GM23338 (cell line): ENCODE measurements at regions not wholly inside any gene's neighbourhood (a gene's known extent, or its start where the extent isn't known, plus 50 kb on each side); places are given as distances from the start of the nearest gene placed in this dataset.

ENCODE experiments used
- ATAC-seq: fragments of 200-7000 bp; cut with Tn5 transposase; 3 replicates; pipeline ENCODE4 v1.9.1; 2020
- DNase-seq: peaks from one replicate; pipeline ENCODE4 v3.0.0-alpha.2; 2015; ENCODE audit warnings: low spot score
- H2AFZ ChIP-seq: fragments of 200-600 bp; sonication (generic); 2 replicates; pipeline ENCODE4 v1.8.0; 2016; ENCODE audit warnings: antibody characterized with exemption, mild to moderate bottlenecking, moderate library complexity
- H3F3A ChIP-seq: fragments of 200-600 bp; sonication (generic); replicated peaks from 2 replicates; pipeline ENCODE4 v1.8.0; 2017; ENCODE audit warnings: antibody characterized with exemption, mixed run types, low read depth
- H3K27ac ChIP-seq: fragments of 200-600 bp; sonication (generic); 2 replicates; pipeline ENCODE4 v1.6.1; 2016; ENCODE audit warnings: low read depth
- H3K27me3 ChIP-seq: fragments of 200-600 bp; sonication (generic); 2 replicates; pipeline ENCODE4 v1.8.0; 2016; ENCODE audit warnings: mild to moderate bottlenecking, mixed run types, moderate library complexity; ENCODE audit not compliant: insufficient read depth
- H3K36me3 ChIP-seq: fragments of 200-600 bp; sonication (generic); 2 replicates; pipeline ENCODE4 v1.8.0; 2016; ENCODE audit warnings: mild to moderate bottlenecking; ENCODE audit not compliant: insufficient read depth
- H3K4me1 ChIP-seq: fragments of 200-600 bp; sonication (generic); 2 replicates; pipeline ENCODE4 v1.8.0; 2016; ENCODE audit warnings: mild to moderate bottlenecking, moderate library complexity; ENCODE audit not compliant: insufficient read depth
- H3K4me2 ChIP-seq: fragments of 200-600 bp; sonication (generic); 2 replicates; pipeline ENCODE4 v1.7.1; 2017; ENCODE audit warnings: mixed run types
- H3K4me3 ChIP-seq: fragments of 200-600 bp; sonication (generic); 2 replicates; pipeline ENCODE4 v1.6.1; 2016; ENCODE audit warnings: mixed run types
- H3K79me2 ChIP-seq: fragments of 200-600 bp; sonication (generic); replicated peaks from 2 replicates; pipeline ENCODE4 v1.8.0; 2017; ENCODE audit warnings: mild to moderate bottlenecking; ENCODE audit not compliant: insufficient read depth
- H3K9me2 ChIP-seq: fragments of 200-600 bp; sonication (generic); 2 replicates; pipeline ENCODE4 v1.8.0; 2017; ENCODE audit not compliant: insufficient read depth
- H4K20me1 ChIP-seq: fragments of 200-600 bp; sonication (generic); replicated peaks from 2 replicates; pipeline ENCODE4 v1.8.0; 2017; ENCODE audit warnings: mild to moderate bottlenecking; ENCODE audit not compliant: insufficient read depth
- H3K27ac Mint-ChIP-seq: 2 replicates; pipeline ENCODE4 v1.8.0; 2020; ENCODE audit warnings: inconsistent platforms, mild to moderate bottlenecking, moderate library complexity, mixed read lengths
- H3K27me3 Mint-ChIP-seq: 3 replicates; pipeline ENCODE4 v1.8.0; 2022; ENCODE audit warnings: low read depth, mild to moderate bottlenecking, moderate library complexity, mixed read lengths, inconsistent platforms; ENCODE audit not compliant: insufficient read depth, poor library complexity
- H3K36me3 Mint-ChIP-seq: 3 replicates; pipeline ENCODE4 v1.8.0; 2021; ENCODE audit warnings: low read depth, mild to moderate bottlenecking, inconsistent platforms, moderate library complexity, mixed read lengths
- H3K4me1 Mint-ChIP-seq: 3 replicates; pipeline ENCODE4 v1.8.0; 2020; ENCODE audit warnings: mild to moderate bottlenecking, inconsistent platforms, mixed read lengths
- H3K4me3 Mint-ChIP-seq: 3 replicates; pipeline ENCODE4 v1.8.0; 2021; ENCODE audit warnings: moderate library complexity, mild to moderate bottlenecking, inconsistent platforms, mixed read lengths
- H3K9me3 Mint-ChIP-seq: 3 replicates; pipeline ENCODE4 v1.8.0; 2020; ENCODE audit warnings: moderate library complexity, mild to moderate bottlenecking, inconsistent platforms, mixed read lengths
- CREB1 ChIP-seq: fragments of 250-450 bp; sonication (Bioruptor Pico); IDR thresholded peaks from 2 replicates; pipeline ENCODE4 v1.5.0; 2020; ENCODE audit warnings: low read depth, mild to moderate bottlenecking, moderate library complexity
- CTCF ChIP-seq, 2 experiments: fragments of 200-600 bp in 1 of 2; sonication (generic) in 1 of 2; conservative IDR thresholded peaks; 2 replicates each; pipeline versions ENCODE4 v1.5.1 to v1.6.1; 2016 to 2017; ENCODE audit warnings: antibody characterized with exemption in 2 of 2, low read depth in 2 of 2, mild to moderate bottlenecking in 2 of 2, moderate library complexity in 1 of 2
- EZH2phosphoT487 ChIP-seq: fragments of 200-600 bp; sonication (generic); IDR thresholded peaks from one replicate; pipeline ENCODE4 v1.8.1; 2018; ENCODE audit warnings: antibody characterized with exemption; ENCODE audit not compliant: unreplicated experiment
- JUNB ChIP-seq: IDR thresholded peaks from one replicate; pipeline ENCODE4 v1.6.1; 2016; ENCODE audit warnings: antibody characterized with exemption; ENCODE audit not compliant: unreplicated experiment
- REST ChIP-seq: IDR thresholded peaks from one replicate; pipeline ENCODE4 v1.6.1; 2018; ENCODE audit warnings: antibody characterized with exemption; ENCODE audit not compliant: unreplicated experiment
- STAT1 ChIP-seq: IDR thresholded peaks from one replicate; pipeline ENCODE4 v1.6.1; 2016; ENCODE audit warnings: antibody characterized with exemption; ENCODE audit not compliant: unreplicated experiment
- ZNF114 ChIP-seq: fragments of 250-450 bp; sonication (Bioruptor Pico); IDR thresholded peaks from 2 replicates; pipeline ENCODE4 v1.5.0; 2020; ENCODE audit warnings: mild to moderate bottlenecking, moderate library complexity
- ZNF331 ChIP-seq: fragments of 250-450 bp; sonication (Bioruptor Pico); IDR thresholded peaks from 2 replicates; pipeline ENCODE4 v1.5.0; 2020; ENCODE audit warnings: low read depth, mild to moderate bottlenecking, moderate library complexity

- TF ChIP-seq REST: no peak
- TF ChIP-seq STAT1: no peak
- TF ChIP-seq CREB1 (CRISPR knock-in tag): no peak
- TF ChIP-seq JUNB: no peak
- no peak for TF ChIP-seq CTCF (conservative IDR thresholded peaks at IDR 0.05; ENCODE audit: low read depth in 2 of 2)
- TF ChIP-seq ZNF114 (CRISPR knock-in tag): no peak
Measured at GRCh38 chr2:118668431-118669424, 178.7 kb downstream of the EN1 start (continued).

- Histone ChIP-seq H3K79me2 (no peaks in the 10 kb centered on the region), H3K36me3 (no peaks in the 10 kb centered on the region), H3K9me2 (peaks cover 3% of the 10 kb centered on the region; the same call in 1 of the 2 replicates), H3K4me2 (no peak overlapping the region), H3K4me3 (no peak overlapping the region), H4K20me1 (no peaks in the 10 kb centered on the region), H2AFZ (no peak overlapping the region), H3K27me3 (no peaks in the 10 kb centered on the region), H3F3A (no peaks in the 10 kb centered on the region), H3K27ac (no peak overlapping the region), H3K4me1 (no peaks in the 10 kb centered on the region)
- H3K36me3 Mint-ChIP-seq: no peaks in the 10 kb centered on the region
- H3K4me1 Mint-ChIP-seq: no peaks in the 10 kb centered on the region
- H3K4me3 Mint-ChIP-seq: no peak overlapping the region
- H3K27me3 Mint-ChIP-seq: peaks cover 2% of the 10 kb centered on the region
- no peak for ATAC-seq
- H3K27ac Mint-ChIP-seq: no peak overlapping the region
- TF ChIP-seq CREB1 (CRISPR knock-in tag): no peak
- TF ChIP-seq EZH2phosphoT487: no peak
- TF ChIP-seq ZNF331 (CRISPR knock-in tag): no peak
- H3K9me3 Mint-ChIP-seq: no peaks in the 10 kb centered on the region
- DNase-seq: no peak
Measured at GRCh38 chr2:118667964-118668363, 179.5 kb downstream of the EN1 start.
